Kidney epithelial cell (primary cell): ENCODE measurements at regions not wholly inside any gene's neighbourhood (a gene's known extent, or its start where the extent isn't known, plus 50 kb on each side); places are given as distances from the start of the nearest gene placed in this dataset.
"Not testable (repeated sequence)": the region's sequence is repeated elsewhere in the genome, so short reads cannot be mapped to it uniquely, and the experiment has no call there.

Experiments used
- DNase-seq: peaks from one replicate; pipeline ENCODE4 v3.0.0-alpha.2; 2010; ENCODE audit warnings: low read depth
- H3K27me3 ChIP-seq: 2 replicates; pipeline ENCODE4 v1.6.0; 2011; ENCODE audit warnings: low read length; ENCODE audit not compliant: control insufficient read depth, insufficient read depth
- H3K36me3 ChIP-seq: 2 replicates; pipeline ENCODE4 v1.5.1; 2011; ENCODE audit warnings: low read length; ENCODE audit not compliant: control insufficient read depth, insufficient read depth
- H3K4me3 ChIP-seq: 2 replicates; pipeline ENCODE4 v1.5.1; 2011; ENCODE audit warnings: low read depth, mild to moderate bottlenecking, control low read depth, low read length
- CTCF ChIP-seq: IDR thresholded peaks from 2 replicates; pipeline ENCODE4 v1.5.1; 2011; ENCODE audit warnings: mild to moderate bottlenecking, moderate library complexity, low read length, control low read depth, inconsistent platforms; ENCODE audit not compliant: insufficient read depth, poor library complexity, severe bottlenecking

- Histone ChIP-seq H3K27me3 (no peaks in the 10 kb centered on the region), H3K36me3 (no peaks in the 10 kb centered on the region), H3K4me3 (no peak overlapping the region)
- TF ChIP-seq CTCF: no peak
- DNase-seq: no peak
Measured at GRCh38 chr12:25889185-25889584, 69.3 kb upstream of the RASSF8 start.

GRCh38 chr12:25891095-25891494 is 67.4 kb upstream of the RASSF8 start:
- not testable (repeated sequence) for H3K36me3 ChIP-seq, DNase-seq, H3K27me3 ChIP-seq, H3K4me3 ChIP-seq

- no peaks in the 10 kb centered on the region for H3K36me3 ChIP-seq
- no peak for TF ChIP-seq CTCF
- no peaks in the 10 kb centered on the region for H3K27me3 ChIP-seq
- no peak overlapping the region for H3K4me3 ChIP-seq
- DNase-seq: no peak
Measured at GRCh38 chr12:25894759-25895158, 63.7 kb upstream of the RASSF8 start.

- H3K36me3 ChIP-seq: no peaks in the 10 kb centered on the region
- H3K27me3 ChIP-seq: no peaks in the 10 kb centered on the region
- TF ChIP-seq CTCF: no peak
- no peak for DNase-seq
- no peak overlapping the region for H3K4me3 ChIP-seq
Measured at GRCh38 chr12:25896981-25897380, 61.5 kb upstream of the RASSF8 start.

- no peaks in the 10 kb centered on the region for H3K36me3 ChIP-seq
- no peak for TF ChIP-seq CTCF
- no peaks in the 10 kb centered on the region for H3K27me3 ChIP-seq
- no peak for DNase-seq
- H3K4me3 ChIP-seq: no peak overlapping the region
Measured at GRCh38 chr12:25903603-25904245, 54.8 kb upstream of the RASSF8 start.

- DNase-seq: no peak
- no peak for TF ChIP-seq CTCF
- Histone ChIP-seq H3K4me3 (no peak overlapping the region), H3K36me3 (no peaks in the 10 kb centered on the region), H3K27me3 (no peaks in the 10 kb centered on the region)
Measured at GRCh38 chr12:25904442-25904841, 54.0 kb upstream of the RASSF8 start.
